IMR-90 (cell line): ENCODE measurements at regions not wholly inside any gene's neighbourhood (a gene's known extent, or its start where the extent isn't known, plus 50 kb on each side); places are given as distances from the start of the nearest gene placed in this dataset.

ENCODE experiments used
- BHLHE40 ChIP-seq: fragments of 150-350 bp; IDR thresholded peaks from 2 replicates; pipeline ENCODE4 v1.6.1; 2016; ENCODE audit warnings: mild to moderate bottlenecking, low read depth, low read length
- CEBPB ChIP-seq: IDR thresholded peaks from 2 replicates; pipeline ENCODE4 v1.6.1; 2012; ENCODE audit warnings: low read depth, low read length, improper control_type of control experiment
- CTCF ChIP-seq: conservative IDR thresholded peaks from 2 replicates; pipeline ENCODE4 v1.5.1; 2012; ENCODE audit warnings: mild to moderate bottlenecking, low read depth, low read length, improper control_type of control experiment
- FOS ChIP-seq: fragments of 150-350 bp; IDR thresholded peaks from 2 replicates; pipeline ENCODE4 v1.6.1; 2016; ENCODE audit warnings: low read depth, low read length
- MAFK ChIP-seq: IDR thresholded peaks from 2 replicates; pipeline ENCODE4 v1.6.1; 2012; ENCODE audit warnings: low read depth, low read length, improper control_type of control experiment
- MXI1 ChIP-seq: IDR thresholded peaks from 2 replicates; pipeline ENCODE4 v1.6.1; 2012; ENCODE audit warnings: low read depth, mild to moderate bottlenecking, low read length, moderate library complexity, borderline replicate concordance
- POLR2A ChIP-seq: IDR thresholded peaks from 2 replicates; pipeline ENCODE4 v1.6.1; 2012; ENCODE audit warnings: mild to moderate bottlenecking, low read depth, low read length
- RAD21 ChIP-seq: IDR thresholded peaks from 2 replicates; pipeline ENCODE4 v1.6.1; 2012; ENCODE audit warnings: low read length, improper control_type of control experiment
- RCOR1 ChIP-seq: IDR thresholded peaks from 2 replicates; pipeline ENCODE4 v1.6.1; 2012; ENCODE audit warnings: mild to moderate bottlenecking, low read length, improper control_type of control experiment; ENCODE audit not compliant: insufficient replicate concordance
- RFX5 ChIP-seq: IDR thresholded peaks from 2 replicates; pipeline ENCODE4 v1.8.0; 2012; ENCODE audit warnings: low read depth, mild to moderate bottlenecking, low read length, moderate library complexity
- SMC3 ChIP-seq: fragments of 150-350 bp; IDR thresholded peaks from 2 replicates; pipeline ENCODE4 v1.6.1; 2016; ENCODE audit warnings: low read depth, mild to moderate bottlenecking, antibody characterized with exemption, low read length, moderate library complexity
- USF2 ChIP-seq: fragments of 150-350 bp; IDR thresholded peaks from 2 replicates; pipeline ENCODE4 v1.6.1; 2017; ENCODE audit warnings: mild to moderate bottlenecking, antibody characterized with exemption, low read length, low read depth

- TF ChIP-seq CTCF (no peak), MXI1 (no peak), USF2 (no peak), CEBPB (no peak), POLR2A (no peak), SMC3 (no peak), RFX5 (no peak), RAD21 (no peak), RCOR1 (no peak), BHLHE40 (no peak), FOS (no peak), MAFK (no peak)
Observed at GRCh38 chr13:53747825-53748224, 719.2 kb downstream of the OLFM4 start.
